GM06990 (cell line): ENCODE measurements at regions not wholly inside any gene's neighbourhood (a gene's known extent, or its start where the extent isn't known, plus 50 kb on each side); places are given as distances from the start of the nearest gene placed in this dataset.

Source experiments
- DNase-seq: peaks from one replicate; pipeline ENCODE4 v3.0.0-alpha.2; 2011; ENCODE audit not compliant: insufficient read length; ENCODE audit errors: extremely low read depth
- H3K27me3 ChIP-seq: replicated peaks from 2 replicates; pipeline ENCODE4 v1.6.0; 2011; ENCODE audit warnings: low read length; ENCODE audit not compliant: control insufficient read depth, insufficient read depth
- H3K36me3 ChIP-seq: 2 replicates; pipeline ENCODE4 v1.5.1; 2011; ENCODE audit warnings: low read length; ENCODE audit not compliant: control insufficient read depth, insufficient read depth
- H3K4me3 ChIP-seq: replicated peaks from 2 replicates; pipeline ENCODE4 v1.5.1; 2011; ENCODE audit warnings: low read depth, mild to moderate bottlenecking, control low read depth, low read length
- TF ChIP-seq, protein P1 (sequence below): IDR thresholded peaks from 2 replicates; pipeline ENCODE4 v1.5.1; 2011; ENCODE audit warnings: low read length, control low read depth, mild to moderate bottlenecking, inconsistent platforms; ENCODE audit not compliant: insufficient read depth, poor library complexity, severe bottlenecking

DNA sequence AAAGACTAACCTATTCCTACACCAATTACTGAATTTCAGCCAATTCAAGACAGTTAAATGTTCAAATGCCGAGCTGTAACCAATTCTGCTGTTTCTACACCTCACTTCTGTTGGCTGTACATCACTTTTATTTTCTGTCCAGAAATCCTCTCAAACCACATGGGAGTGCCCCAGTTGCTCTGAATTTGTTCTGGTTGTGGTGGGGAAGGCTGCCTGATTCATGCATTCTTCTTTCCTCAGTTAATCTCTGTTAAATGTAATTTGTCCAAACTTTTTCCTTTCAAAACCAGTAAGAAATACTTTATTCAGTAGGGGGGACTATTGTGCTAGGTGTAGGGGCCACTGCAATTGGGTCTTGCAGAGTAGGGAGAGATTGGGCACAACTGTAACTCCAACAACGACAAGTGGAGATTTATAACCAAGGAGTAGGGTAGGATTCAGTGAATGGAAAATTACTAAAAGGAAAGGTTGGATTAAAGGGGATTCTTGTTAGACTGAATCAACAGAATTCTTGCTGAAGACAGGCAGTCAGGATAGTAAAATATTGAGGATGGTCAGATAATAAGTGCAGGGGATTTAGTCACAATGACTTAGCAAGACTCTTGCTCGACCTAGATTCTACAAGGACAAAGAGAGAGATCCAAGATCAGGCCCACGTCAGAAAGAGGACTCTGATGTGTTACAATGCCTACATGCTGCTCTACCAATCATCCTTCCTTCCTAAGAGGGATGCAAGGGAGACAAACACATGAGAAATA lies 593.5 kb upstream of the FAT3 start:
- Histone ChIP-seq H3K36me3 (no peaks in the 10 kb centered on the region), H3K27me3 (no peaks in the 10 kb centered on the region), H3K4me3 (no peak overlapping the region)
- no peak for DNase-seq
- TF ChIP-seq, protein P1, sequence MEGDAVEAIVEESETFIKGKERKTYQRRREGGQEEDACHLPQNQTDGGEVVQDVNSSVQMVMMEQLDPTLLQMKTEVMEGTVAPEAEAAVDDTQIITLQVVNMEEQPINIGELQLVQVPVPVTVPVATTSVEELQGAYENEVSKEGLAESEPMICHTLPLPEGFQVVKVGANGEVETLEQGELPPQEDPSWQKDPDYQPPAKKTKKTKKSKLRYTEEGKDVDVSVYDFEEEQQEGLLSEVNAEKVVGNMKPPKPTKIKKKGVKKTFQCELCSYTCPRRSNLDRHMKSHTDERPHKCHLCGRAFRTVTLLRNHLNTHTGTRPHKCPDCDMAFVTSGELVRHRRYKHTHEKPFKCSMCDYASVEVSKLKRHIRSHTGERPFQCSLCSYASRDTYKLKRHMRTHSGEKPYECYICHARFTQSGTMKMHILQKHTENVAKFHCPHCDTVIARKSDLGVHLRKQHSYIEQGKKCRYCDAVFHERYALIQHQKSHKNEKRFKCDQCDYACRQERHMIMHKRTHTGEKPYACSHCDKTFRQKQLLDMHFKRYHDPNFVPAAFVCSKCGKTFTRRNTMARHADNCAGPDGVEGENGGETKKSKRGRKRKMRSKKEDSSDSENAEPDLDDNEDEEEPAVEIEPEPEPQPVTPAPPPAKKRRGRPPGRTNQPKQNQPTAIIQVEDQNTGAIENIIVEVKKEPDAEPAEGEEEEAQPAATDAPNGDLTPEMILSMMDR: no peak

DNA sequence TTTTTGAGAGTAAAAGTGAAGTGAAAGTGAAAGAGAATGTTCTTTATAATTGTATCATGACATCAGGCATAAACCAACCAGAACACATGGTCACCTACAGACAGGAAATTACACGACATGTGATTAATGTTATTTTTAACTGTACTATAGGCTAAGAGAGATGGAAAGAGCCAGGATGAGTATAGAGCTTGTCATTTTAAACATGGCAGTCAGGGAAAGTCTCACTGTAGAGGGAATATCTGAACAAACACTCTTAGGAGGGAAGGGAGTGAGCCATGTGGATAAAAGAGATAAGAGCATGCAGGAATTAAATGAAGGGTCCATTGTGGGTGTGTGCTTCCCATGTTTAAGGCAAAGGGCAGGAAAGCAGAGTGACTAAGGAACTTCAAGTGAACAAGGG lies 599.1 kb upstream of the FAT3 start:
- TF ChIP-seq, protein P1: no peak
- Histone ChIP-seq H3K27me3 (no peaks in the 10 kb centered on the region), H3K4me3 (no peak overlapping the region)

DNA sequence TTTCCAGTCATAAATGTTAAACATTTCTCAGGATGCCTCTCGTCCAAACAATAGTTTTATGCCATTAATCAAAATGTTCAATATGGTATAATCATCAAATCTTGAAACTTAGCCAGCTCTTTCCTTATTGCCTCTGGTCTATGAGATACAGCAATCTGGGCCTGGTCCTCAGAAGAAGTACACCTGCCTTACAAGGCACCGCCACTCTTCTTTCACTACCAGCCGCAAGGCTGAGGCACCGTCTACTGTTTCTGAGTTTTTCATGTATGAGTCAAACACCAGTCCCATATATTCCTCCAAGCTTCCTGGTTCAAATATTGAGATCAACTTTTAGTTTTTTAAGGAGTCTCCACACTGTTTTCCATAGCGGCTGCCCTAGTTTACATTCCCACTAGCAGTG lies 600.6 kb upstream of the FAT3 start:
- H3K36me3 ChIP-seq: no peaks in the 10 kb centered on the region
- H3K4me3 ChIP-seq: no peak overlapping the region
- no peaks in the 10 kb centered on the region for H3K27me3 ChIP-seq
- DNase-seq: no peak
- TF ChIP-seq, protein P1: no peak

More for the DNA sequence above, 599.1 kb upstream of the FAT3 start:
- no peaks in the 10 kb centered on the region for H3K36me3 ChIP-seq
- no peak for DNase-seq

DNA sequence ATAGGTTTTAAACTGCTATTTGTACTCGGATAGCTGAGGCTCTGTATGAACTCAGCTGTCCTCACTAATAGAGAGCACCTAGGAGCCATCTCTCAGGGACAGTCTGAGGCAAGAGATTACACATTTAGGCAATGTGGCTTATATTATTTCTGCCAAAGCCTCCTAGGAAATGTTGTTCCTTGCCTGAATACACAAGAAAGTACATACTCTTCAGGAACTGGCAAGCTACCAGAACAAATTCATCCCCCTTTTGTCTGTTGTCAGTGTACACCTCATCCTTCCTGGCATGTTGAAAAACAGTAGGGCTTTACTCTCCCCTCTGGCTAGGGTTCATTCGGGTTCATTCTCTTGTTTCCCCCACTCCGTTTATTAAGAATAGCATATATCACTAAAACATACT lies 615.9 kb upstream of the FAT3 start:
- DNase-seq: no peak
- TF ChIP-seq, protein P1: no peak
- Histone ChIP-seq H3K4me3 (no peak overlapping the region), H3K36me3 (no peaks in the 10 kb centered on the region), H3K27me3 (no peaks in the 10 kb centered on the region)

DNA sequence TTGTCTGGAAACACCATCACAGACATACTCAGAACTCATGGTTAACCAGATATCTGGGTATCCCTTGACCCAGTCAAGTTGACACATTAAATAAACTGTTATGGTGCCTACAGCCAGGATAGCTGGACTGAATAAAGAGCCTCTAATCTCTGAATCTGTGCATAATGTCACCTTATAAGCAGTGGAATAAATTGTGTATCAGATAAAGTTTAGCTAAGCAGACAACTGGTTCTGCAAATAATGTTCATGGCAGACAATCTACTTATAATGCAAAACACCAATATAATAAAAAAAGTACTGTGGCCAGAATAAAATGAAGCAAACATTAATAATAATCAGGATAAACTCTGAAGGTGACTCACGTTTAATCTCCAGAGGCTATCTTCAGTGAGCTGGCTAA lies 628.5 kb upstream of the FAT3 start:
- TF ChIP-seq, protein P1: no peak
- H3K27me3 ChIP-seq: no peaks in the 10 kb centered on the region
- no peak overlapping the region for H3K4me3 ChIP-seq
- no peaks in the 10 kb centered on the region for H3K36me3 ChIP-seq
- no peak for DNase-seq
